Astrocyte of the cerebellum (primary cell): ENCODE measurements at regions not wholly inside any gene's neighbourhood (a gene's known extent, or its start where the extent isn't known, plus 50 kb on each side); places are given as distances from the start of the nearest gene placed in this dataset.
"Not testable (repeated sequence)": the region's sequence is repeated elsewhere in the genome, so short reads cannot be mapped to it uniquely, and the experiment has no call there.

Source experiments
- DNase-seq: peaks from one replicate; pipeline ENCODE4 v3.0.0-alpha.2; 2011; ENCODE audit warnings: low read depth
- H3K4me3 ChIP-seq: 2 replicates; pipeline ENCODE4 v1.5.1; 2011; ENCODE audit warnings: mild to moderate bottlenecking, low read depth, low read length, moderate library complexity
- CTCF ChIP-seq: IDR thresholded peaks from 2 replicates; pipeline ENCODE4 v1.5.1; 2012; ENCODE audit warnings: low read length, low read depth, moderate library complexity, mild to moderate bottlenecking; ENCODE audit errors: missing control alignments
- in situ Hi-C: cut with HindIII; loops from 2 replicates; pipeline ENCODE4 v1.10.0; 2017; ENCODE audit warnings: low sequenced_read_pairs

- no peak for DNase-seq
- no peak for TF ChIP-seq CTCF
- H3K4me3 ChIP-seq, result no peak overlapping the region
- in situ Hi-C loops, result no loop called here
These were observed 60.6 kb upstream of the ACYP2 start for GRCh38 chr2:54054774-54055173.

DNA sequence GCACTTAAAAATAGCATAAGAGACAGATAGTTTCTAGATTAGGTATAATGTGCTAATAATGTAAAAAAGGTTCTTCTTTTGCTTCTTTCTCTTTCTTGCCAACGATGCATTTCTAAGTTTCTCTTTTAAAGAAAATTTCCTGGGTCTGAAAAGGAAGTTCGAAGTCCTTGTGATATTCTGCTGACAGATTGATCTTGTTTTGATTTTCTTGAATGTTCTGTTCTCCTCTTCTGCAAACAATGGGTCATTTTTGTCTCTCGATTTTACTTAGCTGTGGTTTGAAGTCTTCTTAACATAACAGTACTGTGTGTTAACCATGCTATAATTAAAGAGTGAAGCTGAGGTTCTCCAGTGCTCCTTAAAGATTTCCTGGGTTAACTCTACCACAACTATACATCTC is 61.1 kb upstream of the ACYP2 start:
- H3K4me3 ChIP-seq, result no peak overlapping the region
- TF ChIP-seq CTCF, result no peak
- DNase-seq, result no peak
- in situ Hi-C loops, result no loop called here

- H3K4me3 ChIP-seq, result no peak overlapping the region
- in situ Hi-C loops, result no loop called here
- DNase-seq, result no peak
- TF ChIP-seq CTCF, result no peak
These were observed 61.6 kb upstream of the ACYP2 start for GRCh38 chr2:54053830-54054229.

DNA sequence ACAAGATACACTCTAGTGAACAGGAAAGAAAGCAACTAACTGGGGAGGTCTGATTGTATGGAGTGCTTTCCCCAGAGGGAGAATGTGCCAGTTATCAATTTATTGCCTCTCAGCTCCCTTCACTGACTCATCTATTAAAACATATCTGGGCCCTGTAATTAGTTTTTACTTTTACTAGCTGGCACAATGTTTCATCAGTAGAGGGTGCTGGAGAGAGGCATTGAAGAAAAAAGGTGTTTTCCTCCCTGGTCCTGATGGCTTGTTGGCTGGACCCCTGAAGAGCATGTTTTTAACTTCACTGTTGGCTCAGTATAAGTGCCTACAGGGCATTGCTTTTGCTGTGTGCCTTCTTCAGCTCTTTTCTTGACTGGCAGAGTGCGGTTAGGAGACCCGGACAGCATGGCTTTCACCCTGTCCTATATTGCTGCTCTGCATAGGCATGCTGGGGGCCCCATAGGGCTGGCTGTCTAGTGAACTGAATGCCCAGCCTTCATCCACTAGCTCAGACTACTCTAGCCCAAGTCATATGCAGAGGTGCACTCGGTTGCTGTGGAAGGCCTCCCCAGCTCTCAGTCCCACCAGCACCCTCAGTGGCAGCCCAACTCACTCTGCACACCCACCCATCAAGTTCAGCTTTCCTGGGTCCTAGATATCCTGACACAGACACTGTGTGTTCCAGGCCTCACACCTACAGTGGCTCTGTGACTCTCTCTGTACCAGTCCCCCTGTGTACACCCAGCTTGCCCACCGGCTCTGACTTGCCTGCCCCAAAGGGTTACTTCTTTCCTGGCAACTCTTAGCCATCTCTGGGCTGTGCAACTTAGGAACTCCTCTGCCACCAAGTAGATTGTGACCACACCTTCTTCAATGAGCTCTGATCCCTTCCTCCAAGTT is 62.3 kb upstream of the ACYP2 start:
- no peak for DNase-seq
- in situ Hi-C loops, result no loop called here
- TF ChIP-seq CTCF, result no peak
- no peak overlapping the region for H3K4me3 ChIP-seq

DNA sequence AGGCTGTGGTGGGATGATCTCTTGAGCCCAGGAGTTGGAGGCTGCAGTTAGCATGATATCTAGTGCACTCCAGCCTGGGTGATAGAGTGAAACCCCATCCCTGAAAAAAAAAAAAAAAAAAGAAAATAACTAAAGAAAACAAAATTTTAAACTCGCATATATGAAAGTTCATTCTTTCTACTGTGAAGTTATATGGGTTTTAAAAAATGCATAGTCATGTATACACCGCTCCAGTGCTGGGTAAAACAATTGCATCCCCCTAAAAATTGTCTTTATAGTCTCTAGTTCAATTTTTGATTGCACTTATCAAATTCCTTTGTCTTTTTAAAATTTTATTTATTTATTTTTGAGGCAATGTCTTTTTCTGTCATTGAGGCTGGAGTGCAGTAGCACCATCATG is 65.0 kb upstream of the ACYP2 start:
- no peak for TF ChIP-seq CTCF
- in situ Hi-C loops, result no loop called here
- DNase-seq, result no peak
- no peak overlapping the region for H3K4me3 ChIP-seq

- no peak for TF ChIP-seq CTCF
- in situ Hi-C loops, result no loop called here
- no peak for DNase-seq
- no peak overlapping the region for H3K4me3 ChIP-seq
These were observed 66.0 kb upstream of the ACYP2 start for GRCh38 chr2:54049365-54049764.

DNA sequence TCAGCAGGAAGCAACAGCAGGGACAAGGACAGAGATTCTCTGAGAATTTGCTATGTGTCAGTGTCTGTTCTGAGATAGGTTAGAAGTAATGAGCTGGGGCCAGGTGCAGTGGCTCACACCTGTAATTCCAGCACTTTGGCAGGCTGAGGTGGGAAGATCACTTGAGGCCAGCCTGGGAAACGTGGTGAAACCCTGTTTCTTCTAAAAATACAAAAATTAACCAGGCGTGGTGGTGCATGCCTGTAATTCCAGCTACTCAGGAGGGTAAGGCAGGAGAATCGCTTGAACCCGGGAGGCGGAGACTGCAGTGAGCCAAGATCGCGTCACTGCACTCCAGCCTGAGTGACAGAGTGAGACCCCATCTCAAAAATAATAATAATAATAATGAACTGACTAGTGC is 66.5 kb upstream of the ACYP2 start:
- DNase-seq, H3K4me3 ChIP-seq, in situ Hi-C loops: not testable (repeated sequence)
